ENCODE measurements at regions not wholly inside any gene's neighbourhood (a gene's known extent, or its start where the extent isn't known, plus 50 kb on each side); places are given as distances from the start of the nearest gene placed in this dataset.

GRCh38 chr15:93294896-93295295 is 205.9 kb upstream of the RGMA start:
- DNase-seq: no peak

DNA sequence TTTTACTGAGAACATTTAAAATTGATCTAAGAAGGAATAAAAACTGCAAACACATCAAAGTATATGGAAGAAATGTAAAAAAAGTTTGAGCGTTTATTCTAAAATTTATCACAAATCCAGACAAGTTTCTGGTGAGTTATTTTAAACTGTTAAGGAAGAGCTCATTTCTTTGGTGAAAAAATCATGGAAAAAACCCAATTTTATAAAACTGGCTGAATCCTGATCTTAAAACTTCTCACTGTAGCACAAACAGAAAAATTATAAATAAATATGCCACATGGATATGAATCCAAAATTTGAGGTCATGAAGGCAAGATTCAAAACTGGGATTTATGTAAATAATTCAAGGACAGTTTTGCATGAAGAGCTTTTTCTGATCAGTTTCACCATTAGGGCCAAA is 205.1 kb upstream of the RGMA start:
- DNase-seq: no peak

- DNase-seq: no peak
Observed at GRCh38 chr15:93291380-93291779, 202.4 kb upstream of the RGMA start.

DNA sequence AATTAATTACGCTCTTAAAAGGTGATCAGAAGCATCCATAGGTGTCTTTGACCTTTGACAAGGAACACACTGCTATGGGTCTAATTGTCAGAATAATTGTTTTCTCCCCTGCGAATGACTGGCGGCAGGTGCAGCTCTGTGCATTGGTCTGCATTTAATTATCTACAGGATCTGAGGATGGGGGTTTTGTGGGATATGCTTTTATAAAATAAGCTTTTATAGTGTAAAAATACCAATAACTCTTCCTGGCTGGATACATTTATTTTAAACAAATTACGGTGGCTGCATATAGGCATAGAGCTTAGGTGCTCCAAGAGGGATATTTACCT is 201.6 kb upstream of the RGMA start:
- no peak for DNase-seq

- no peak for DNase-seq
Observed at GRCh38 chr15:93289941-93290617, 201.1 kb upstream of the RGMA start.

GRCh38 chr15:93288728-93289294 is 199.8 kb upstream of the RGMA start:
- no peak for DNase-seq

DNA sequence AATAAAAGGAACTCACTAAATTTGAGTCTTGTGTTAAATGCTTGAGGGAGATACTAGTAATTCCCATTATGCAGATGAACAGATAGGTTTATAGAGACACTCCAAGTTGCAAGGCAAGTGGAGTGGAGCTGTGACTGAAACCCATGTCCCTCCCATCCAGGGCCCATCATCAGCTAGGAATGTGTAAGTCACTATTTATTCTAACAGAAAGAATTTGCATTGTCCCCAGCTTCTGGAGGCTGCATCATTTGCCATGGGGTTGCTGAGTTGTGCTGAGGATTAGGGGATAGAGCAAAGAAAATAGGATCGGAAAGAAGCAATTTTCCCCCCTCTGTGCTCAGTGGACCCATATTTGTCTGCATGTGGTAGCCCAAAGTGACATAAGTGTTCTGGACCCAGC is 197.4 kb upstream of the RGMA start:
- DNase-seq: no peak

GRCh38 chr15:93283854-93284253 is 194.8 kb upstream of the RGMA start:
- DNase-seq: no peak

- DNase-seq: no peak
Observed at GRCh38 chr15:93282808-93283207, 193.8 kb upstream of the RGMA start.

GRCh38 chr15:93278783-93279182 is 189.8 kb upstream of the RGMA start:
- no peak for DNase-seq

GRCh38 chr15:93278006-93278405 is 189.0 kb upstream of the RGMA start:
- DNase-seq: no peak

DNA sequence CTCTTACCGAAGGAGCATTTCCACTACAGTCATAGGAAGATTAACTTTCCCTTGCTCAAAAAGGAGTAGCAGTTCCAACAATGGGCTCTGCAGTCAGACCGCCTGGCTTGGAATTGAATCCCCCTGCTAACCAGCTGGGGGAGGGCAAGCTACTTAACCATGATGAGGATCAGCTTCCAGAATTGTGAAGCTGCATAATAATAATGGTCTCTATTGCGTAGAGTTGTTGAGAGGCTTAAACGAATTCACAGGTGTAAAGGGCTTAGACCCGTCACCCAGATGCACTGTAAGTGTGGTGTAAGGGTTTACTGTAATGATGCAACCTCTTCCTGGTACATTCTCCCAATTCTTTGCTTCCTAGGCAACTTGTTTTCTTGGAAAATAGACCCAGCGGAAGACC is 185.2 kb upstream of the RGMA start:
- no peak for DNase-seq

- DNase-seq: no peak
Observed at GRCh38 chr15:93271871-93272270, 182.9 kb upstream of the RGMA start.

GRCh38 chr15:93270937-93271467 is 182.0 kb upstream of the RGMA start:
- no peak for DNase-seq

- DNase-seq: no peak
Observed at GRCh38 chr15:93268066-93268465, 179.1 kb upstream of the RGMA start.

- DNase-seq: no peak
Observed at GRCh38 chr15:93266291-93266690, 177.3 kb upstream of the RGMA start.

DNA sequence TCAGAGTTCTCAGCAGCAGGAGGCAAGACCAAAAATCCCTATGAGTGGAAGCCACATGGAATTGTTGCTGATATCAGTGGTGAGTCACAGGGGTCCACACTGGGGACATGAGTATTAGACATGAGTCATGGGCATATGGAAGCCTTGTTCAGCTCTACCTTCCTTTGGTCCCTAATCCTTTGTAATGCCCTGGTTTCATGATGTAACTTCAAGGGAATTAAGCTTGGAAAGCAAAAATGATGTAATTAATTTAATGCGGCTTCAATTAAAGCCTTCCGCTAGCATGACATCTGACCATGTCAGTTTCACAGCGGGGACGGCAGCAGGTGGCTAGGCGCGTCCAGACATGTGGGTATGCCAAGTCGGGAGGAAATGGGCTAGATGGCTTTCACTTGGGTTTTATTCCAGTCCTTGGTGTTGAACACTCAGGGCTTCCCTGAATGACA is 176.1 kb upstream of the RGMA start:
- DNase-seq: no peak

DNA sequence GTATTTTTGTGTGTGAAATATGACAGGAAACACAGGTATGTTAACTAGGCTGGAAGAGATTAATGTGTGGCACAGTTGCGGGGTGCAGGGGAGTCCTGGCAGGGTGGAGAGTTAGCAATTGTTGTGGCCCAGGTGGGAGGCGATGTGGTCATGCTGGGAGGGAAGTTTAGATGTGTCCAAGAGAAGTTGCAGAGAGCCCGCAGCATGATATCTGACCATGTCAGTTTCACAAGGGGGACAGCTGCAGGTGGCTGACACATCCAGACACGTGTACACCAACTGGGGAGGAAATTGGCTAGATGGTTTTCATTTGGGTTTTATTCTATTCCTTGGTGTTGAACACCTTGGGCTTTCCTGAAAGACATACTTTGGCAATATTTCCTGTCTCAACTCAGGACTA is 172.8 kb upstream of the RGMA start:
- DNase-seq: no peak

DNA sequence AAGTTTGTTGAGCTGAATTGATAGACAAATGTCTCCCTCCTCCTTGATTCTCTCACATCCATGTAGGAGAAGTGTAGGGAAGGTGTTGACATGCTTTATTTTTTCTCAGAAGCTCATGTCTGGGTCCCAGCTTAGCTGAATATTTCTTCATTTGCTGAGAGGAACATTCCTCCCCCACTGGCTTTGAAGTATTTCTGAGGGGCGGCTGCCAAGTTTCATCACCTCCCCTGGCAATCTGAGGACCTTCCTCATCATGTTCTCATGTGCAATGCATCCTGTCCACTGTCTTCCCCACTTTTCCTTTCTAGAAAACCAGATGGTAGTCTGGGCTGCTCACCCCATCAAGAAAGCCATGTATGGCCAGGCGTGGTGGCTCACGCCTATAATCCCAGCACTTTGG is 168.9 kb upstream of the RGMA start:
- no peak for DNase-seq

- DNase-seq: no peak
Observed at GRCh38 chr15:93253681-93254080, 164.7 kb upstream of the RGMA start.

DNA sequence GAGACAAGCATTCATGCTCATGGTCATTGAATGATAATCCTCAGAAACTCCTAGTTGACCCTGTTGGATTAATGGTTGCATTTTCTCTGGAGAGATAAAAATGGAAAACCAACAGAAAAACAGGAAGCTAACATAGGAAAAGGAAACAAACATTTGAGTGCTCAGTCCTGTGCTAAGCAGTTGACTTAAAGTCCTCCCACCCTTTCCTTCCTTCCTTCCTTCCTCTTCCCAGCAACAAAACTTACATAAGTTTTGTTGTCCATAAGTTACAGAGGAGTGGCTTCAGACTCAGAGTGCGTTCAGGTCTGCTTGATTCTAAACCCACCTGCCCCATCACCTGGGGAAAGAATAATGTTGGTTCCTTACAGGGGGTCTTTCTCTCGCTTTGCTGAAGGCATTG is 163.8 kb upstream of the RGMA start:
- no peak for DNase-seq

- DNase-seq: no peak
Observed at GRCh38 chr15:93250950-93251349, 161.9 kb upstream of the RGMA start.

GRCh38 chr15:93250209-93250608 is 161.2 kb upstream of the RGMA start:
- DNase-seq: no peak

GRCh38 chr15:93249623-93250022 is 160.6 kb upstream of the RGMA start:
- no peak for DNase-seq

DNA sequence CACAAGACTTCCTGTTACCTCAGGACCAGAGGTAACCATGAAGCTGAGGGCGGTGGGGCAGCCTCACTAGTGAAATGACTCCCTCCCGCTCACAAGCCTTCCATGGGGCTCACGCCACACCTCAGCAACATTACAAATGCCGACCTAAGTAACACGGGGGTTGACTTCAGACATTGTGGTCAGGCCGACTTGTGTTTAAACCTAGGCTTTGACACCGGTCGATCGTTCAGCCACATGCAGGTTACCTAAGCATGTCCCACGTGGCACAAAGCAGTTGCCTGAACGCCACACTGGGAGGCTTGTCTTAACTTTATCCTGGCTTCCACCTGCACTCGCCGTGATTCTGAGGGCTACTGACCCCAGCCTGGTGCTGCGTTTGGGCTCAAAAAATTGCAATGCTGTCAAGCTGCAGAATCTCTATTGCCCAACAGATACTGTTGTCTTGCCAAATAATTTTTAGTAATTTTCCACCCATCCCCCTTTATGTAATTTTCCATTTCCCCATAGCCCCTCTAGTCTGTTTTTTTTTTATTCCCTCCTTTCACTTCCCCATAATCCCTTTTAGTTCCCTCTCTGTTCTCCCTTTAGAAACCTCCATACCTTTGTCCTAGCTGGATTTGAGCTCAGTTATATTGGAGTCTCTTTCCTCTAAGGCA is 158.6 kb upstream of the RGMA start:
- DNase-seq: no peak
